Keratinocyte (primary cell): ENCODE measurements at regions not wholly inside any gene's neighbourhood (a gene's known extent, or its start where the extent isn't known, plus 50 kb on each side); places are given as distances from the start of the nearest gene placed in this dataset.

Experiments
- DNase-seq: peaks from one replicate; pipeline ENCODE4 v3.0.0-alpha.2; 2011; ENCODE audit warnings: low read depth, missing footprints, low spot score
- FAIRE-seq: peaks from 2 replicates; lab custom pipeline; 2011; peaks lifted over from hg19 to GRCh38; lab: Jason Lieb, UNC
- H2AFZ ChIP-seq: 2 replicates; pipeline ENCODE4 v1.6.0; 2012; ENCODE audit warnings: low read length, control low read depth, inconsistent platforms; ENCODE audit not compliant: control insufficient read depth
- H3K27ac ChIP-seq: 2 replicates; pipeline ENCODE4 v1.5.1; 2011; ENCODE audit warnings: low read length; ENCODE audit not compliant: control insufficient read depth, insufficient read depth
- H3K27me3 ChIP-seq: 3 replicates; pipeline ENCODE4 v1.6.0; 2011; ENCODE audit warnings: low read length; ENCODE audit not compliant: control insufficient read depth, insufficient read depth; ENCODE audit errors: extremely low read depth
- H3K36me3 ChIP-seq, 2 experiments: 2 replicates in 1 of 2; 3 replicates in 1 of 2; pipeline ENCODE4 v1.5.1; 2011; ENCODE audit warnings: low read length in 2 of 2, mild to moderate bottlenecking in 1 of 2; ENCODE audit not compliant: control insufficient read depth in 2 of 2, insufficient read depth in 2 of 2; ENCODE audit errors: extremely low read depth in 1 of 2
- H3K4me1 ChIP-seq: 3 replicates; pipeline ENCODE4 v1.5.1; 2011; ENCODE audit warnings: low read length; ENCODE audit not compliant: control insufficient read depth, insufficient read depth; ENCODE audit errors: extremely low read depth
- H3K4me2 ChIP-seq: 3 replicates; pipeline ENCODE4 v1.6.0; 2011; ENCODE audit warnings: low read depth, low read length; ENCODE audit not compliant: control insufficient read depth, insufficient read depth; ENCODE audit errors: extremely low read depth
- H3K4me3 ChIP-seq, 3 experiments: fragments of 200-600 bp in 1 of 3; sonication (generic) in 1 of 3; 2 replicates in 2 of 3; 3 replicates in 1 of 3; pipeline ENCODE4 v1.5.1; 2011 to 2016; ENCODE audit warnings: low read length in 3 of 3, mild to moderate bottlenecking in 3 of 3, control low read depth in 2 of 3, inconsistent platforms in 1 of 3, low read depth in 1 of 3, mixed read lengths in 1 of 3, mixed run types in 1 of 3, moderate library complexity in 1 of 3; ENCODE audit not compliant: control insufficient read depth in 2 of 3, insufficient read depth in 2 of 3; ENCODE audit errors: extremely low read depth in 1 of 3
- H3K79me2 ChIP-seq: 2 replicates; pipeline ENCODE4 v1.6.0; 2012; ENCODE audit warnings: low read length; ENCODE audit not compliant: control insufficient read depth, insufficient read depth
- H3K9ac ChIP-seq: 3 replicates; pipeline ENCODE4 v1.6.0; 2011; ENCODE audit warnings: low read length; ENCODE audit not compliant: control insufficient read depth, insufficient read depth; ENCODE audit errors: extremely low read depth
- H3K9me1 ChIP-seq: 3 replicates; pipeline ENCODE4 v1.6.0; 2011; ENCODE audit warnings: low read length; ENCODE audit not compliant: control insufficient read depth, insufficient read depth; ENCODE audit errors: extremely low read depth
- H3K9me3 ChIP-seq: 2 replicates; pipeline ENCODE4 v1.5.1; 2012; ENCODE audit warnings: low read depth, low read length; ENCODE audit not compliant: control insufficient read depth
- H4K20me1 ChIP-seq: 3 replicates; pipeline ENCODE4 v1.6.0; 2011; ENCODE audit warnings: low read length; ENCODE audit not compliant: control insufficient read depth, insufficient read depth; ENCODE audit errors: extremely low read depth
- CTCF ChIP-seq, 3 experiments: IDR thresholded peaks in 1 of 3; conservative IDR thresholded peaks in 1 of 3; optimal IDR thresholded peaks in 1 of 3; 2 replicates in 2 of 3; 3 replicates in 1 of 3; pipeline versions ENCODE3 to v1.5.1; 2011; ENCODE audit warnings: low read length in 3 of 3, mild to moderate bottlenecking in 3 of 3, moderate library complexity in 2 of 3, control low read depth in 1 of 3, inconsistent platforms in 1 of 3; ENCODE audit not compliant: insufficient read depth in 2 of 3; ENCODE audit errors: extremely low read depth in 1 of 3
- EZH2 ChIP-seq: IDR thresholded peaks from one replicate; pipeline ENCODE4 v1.6.1; 2012; ENCODE audit warnings: inconsistent platforms, mild to moderate bottlenecking, low read length, moderate library complexity
- dilution Hi-C: fragments of 300-500 bp; cut with MboI; formaldehyde crosslinking; loops from one replicate; pipeline ENCODE4 v1.7.0; 2020; ENCODE audit warnings: low sequenced_read_pairs; ENCODE audit not compliant: extremely low pct_ligation_motif_present

- H3K27ac ChIP-seq, result no peak overlapping the region
- TF ChIP-seq CTCF (optimal IDR thresholded peaks at IDR 0.05 in 1 of 3, IDR thresholded peaks at IDR 0.05 in 1 of 3, conservative IDR thresholded peaks at IDR 0.05 in 1 of 3; ENCODE audit: extremely low read depth in 1 of 3, insufficient read depth in 2 of 3, low read length in 3 of 3) (no peak), EZH2 (no peak)
These were observed 373.2 kb downstream of the SLC4A3 start for GRCh38 chr2:220000586-220000985.

GRCh38 chr2:220001751-220002150 lies 374.3 kb downstream of the SLC4A3 start:
- H3K79me2 ChIP-seq, result no peaks in the 10 kb centered on the region
- no peaks in the 10 kb centered on the region for H3K27me3 ChIP-seq
- H3K27ac ChIP-seq, result no peak overlapping the region
- no peak for DNase-seq
- H3K4me2 ChIP-seq, result no peak overlapping the region
- H3K36me3 ChIP-seq, result no peaks in the 10 kb centered on the region
- H3K9ac ChIP-seq, result no peak overlapping the region
- no peak overlapping the region for H3K4me3 ChIP-seq
- no peak overlapping the region for H2AFZ ChIP-seq
- no peaks in the 10 kb centered on the region for H4K20me1 ChIP-seq
- no peak for FAIRE-seq
- H3K4me1 ChIP-seq, result peaks cover 3% of the 10 kb centered on the region
- TF ChIP-seq EZH2 (no peak), CTCF (optimal IDR thresholded peaks at IDR 0.05 in 1 of 3, IDR thresholded peaks at IDR 0.05 in 1 of 3, conservative IDR thresholded peaks at IDR 0.05 in 1 of 3; ENCODE audit: extremely low read depth in 1 of 3, insufficient read depth in 2 of 3, low read length in 3 of 3) (no peak)
- no peaks in the 10 kb centered on the region for H3K9me1 ChIP-seq
- H3K9me3 ChIP-seq, result no peaks in the 10 kb centered on the region
- dilution Hi-C loops, result no loop called here

More at GRCh38 chr2:220000586-220000985, 373.2 kb downstream of the SLC4A3 start:
- H3K4me3 ChIP-seq, result no peak overlapping the region
- dilution Hi-C loops, result no loop called here
- peaks cover 3% of the 10 kb centered on the region for H3K4me1 ChIP-seq
- no peak overlapping the region for H3K9ac ChIP-seq
- no peaks in the 10 kb centered on the region for H3K9me1 ChIP-seq
- no peaks in the 10 kb centered on the region for H3K9me3 ChIP-seq
- no peak for DNase-seq
- H2AFZ ChIP-seq, result no peak overlapping the region
- H3K79me2 ChIP-seq, result no peaks in the 10 kb centered on the region
- H3K4me2 ChIP-seq, result no peak overlapping the region
- H3K27me3 ChIP-seq, result no peaks in the 10 kb centered on the region
- FAIRE-seq, result no peak
- no peaks in the 10 kb centered on the region for H3K36me3 ChIP-seq
- no peaks in the 10 kb centered on the region for H4K20me1 ChIP-seq
